ENCODE measurements at regions not wholly inside any gene's neighbourhood (a gene's known extent, or its start where the extent isn't known, plus 50 kb on each side); places are given as distances from the start of the nearest gene placed in this dataset.

DNA sequence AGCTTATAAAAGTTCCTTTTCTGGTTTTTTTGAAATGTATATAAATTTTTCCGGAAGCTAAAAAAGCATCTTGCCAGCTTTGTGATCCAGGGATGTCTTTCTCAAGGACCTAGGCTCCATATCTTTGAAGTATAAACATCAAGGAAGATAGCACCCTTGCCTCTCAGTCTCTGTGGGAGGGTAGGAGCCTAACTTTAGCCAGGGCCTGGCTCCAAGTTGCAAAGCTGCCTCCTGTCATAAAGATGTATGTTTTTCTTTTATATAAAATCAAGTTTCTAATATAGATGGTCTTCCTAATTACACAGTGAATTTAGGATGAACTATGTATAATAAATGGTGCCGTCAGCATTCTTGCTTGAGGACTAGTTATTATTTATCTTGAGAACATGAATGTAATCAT lies 612.6 kb upstream of the USP15 start:
- DNase-seq (ENCODE audit: low spot score): no peak
- Mint-ChIP-seq H3K27me3 (ENCODE audit: unreplicated experiment) (no peaks in the 10 kb centered on the region), H3K27ac (ENCODE audit: unreplicated experiment) (no peak overlapping the region), H3K9me3 (ENCODE audit: unreplicated experiment) (no peaks in the 10 kb centered on the region), H3K36me3 (ENCODE audit: low read depth, unreplicated experiment) (no peaks in the 10 kb centered on the region), H3K4me3 (ENCODE audit: unreplicated experiment) (no peak overlapping the region), H3K4me1 (ENCODE audit: unreplicated experiment) (no peaks in the 10 kb centered on the region)
- no peak for TF ChIP-seq CTCF (IDR thresholded peaks at IDR 0.05; ENCODE audit: unreplicated experiment)

GRCh38 chr12:61652265-61652664 lies 607.9 kb upstream of the USP15 start:
- H3K9me3 Mint-ChIP-seq (ENCODE audit: unreplicated experiment): no peaks in the 10 kb centered on the region

DNA sequence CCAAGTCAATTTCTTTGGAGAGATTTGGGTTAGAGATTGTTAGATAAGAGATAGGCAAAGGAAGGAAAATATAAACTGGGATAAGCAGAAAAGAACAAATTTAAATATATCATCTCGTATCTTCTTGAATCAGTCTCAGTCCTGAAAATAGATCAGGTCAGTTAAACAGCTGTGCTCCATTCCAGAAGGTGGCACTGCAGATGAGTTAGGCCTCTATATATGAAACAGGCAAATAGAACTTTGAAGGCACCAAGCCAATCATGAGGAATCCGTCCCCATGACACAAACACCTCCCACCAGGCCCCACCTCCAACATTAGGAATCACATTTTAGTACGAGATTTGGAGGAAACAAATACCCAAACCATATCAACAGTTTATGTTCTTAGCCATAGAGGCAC lies 605.5 kb upstream of the USP15 start:
- H3K4me3 Mint-ChIP-seq (ENCODE audit: unreplicated experiment): no peak overlapping the region
- H3K27ac Mint-ChIP-seq (ENCODE audit: unreplicated experiment): no peak overlapping the region

More at GRCh38 chr12:61652265-61652664, 607.9 kb upstream of the USP15 start:
- no peaks in the 10 kb centered on the region for H3K36me3 Mint-ChIP-seq (ENCODE audit: low read depth, unreplicated experiment)
- no peak overlapping the region for H3K4me3 Mint-ChIP-seq (ENCODE audit: unreplicated experiment)
- H3K27me3 Mint-ChIP-seq (ENCODE audit: unreplicated experiment): no peaks in the 10 kb centered on the region
- no peak for TF ChIP-seq CTCF (IDR thresholded peaks at IDR 0.05; ENCODE audit: unreplicated experiment)
- H3K27ac Mint-ChIP-seq (ENCODE audit: unreplicated experiment): no peak overlapping the region
- no peak for DNase-seq (ENCODE audit: low spot score)
- H3K4me1 Mint-ChIP-seq (ENCODE audit: unreplicated experiment): no peaks in the 10 kb centered on the region

GRCh38 chr12:61655241-61655640 lies 605.0 kb upstream of the USP15 start:
- Mint-ChIP-seq H3K36me3 (ENCODE audit: low read depth, unreplicated experiment) (no peaks in the 10 kb centered on the region), H3K9me3 (ENCODE audit: unreplicated experiment) (no peaks in the 10 kb centered on the region), H3K27ac (ENCODE audit: unreplicated experiment) (no peak overlapping the region), H3K4me1 (ENCODE audit: unreplicated experiment) (no peaks in the 10 kb centered on the region), H3K27me3 (ENCODE audit: unreplicated experiment) (no peaks in the 10 kb centered on the region), H3K4me3 (ENCODE audit: unreplicated experiment) (no peak overlapping the region)
- DNase-seq (ENCODE audit: low spot score): no peak
- no peak for TF ChIP-seq CTCF (IDR thresholded peaks at IDR 0.05; ENCODE audit: unreplicated experiment)

More for the DNA sequence above, 605.5 kb upstream of the USP15 start:
- no peak for TF ChIP-seq CTCF (IDR thresholded peaks at IDR 0.05; ENCODE audit: unreplicated experiment)
- Mint-ChIP-seq H3K27me3 (ENCODE audit: unreplicated experiment) (no peaks in the 10 kb centered on the region), H3K36me3 (ENCODE audit: low read depth, unreplicated experiment) (no peaks in the 10 kb centered on the region), H3K4me1 (ENCODE audit: unreplicated experiment) (no peaks in the 10 kb centered on the region), H3K9me3 (ENCODE audit: unreplicated experiment) (no peaks in the 10 kb centered on the region)
- DNase-seq (ENCODE audit: low spot score): no peak

DNA sequence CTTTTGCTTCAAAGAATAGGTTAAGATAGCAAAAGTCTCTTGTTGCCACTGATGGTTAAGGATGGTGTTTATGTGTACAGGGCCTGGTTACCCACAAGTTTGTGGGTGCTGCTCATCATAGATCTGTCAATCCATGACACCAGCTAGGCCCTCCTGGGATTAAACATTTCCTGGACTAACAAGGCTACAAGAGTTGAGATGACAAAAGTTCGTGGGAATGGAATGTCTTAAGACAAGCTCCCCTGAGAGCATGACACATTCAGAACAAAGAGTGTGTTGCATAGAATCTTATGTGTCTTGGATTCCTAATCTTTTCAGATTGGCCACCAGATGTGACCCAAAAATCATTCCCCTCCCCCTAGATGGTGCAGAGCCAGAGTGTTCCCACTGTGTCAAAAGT lies 592.5 kb upstream of the USP15 start:
- H3K27ac Mint-ChIP-seq (ENCODE audit: unreplicated experiment): no peak overlapping the region
- TF ChIP-seq CTCF (IDR thresholded peaks at IDR 0.05; ENCODE audit: unreplicated experiment): no peak
- H3K27me3 Mint-ChIP-seq (ENCODE audit: unreplicated experiment): peaks cover 2% of the 10 kb centered on the region
- H3K9me3 Mint-ChIP-seq (ENCODE audit: unreplicated experiment): peaks cover 7% of the 10 kb centered on the region
- no peak overlapping the region for H3K4me3 Mint-ChIP-seq (ENCODE audit: unreplicated experiment)
- no peaks in the 10 kb centered on the region for H3K4me1 Mint-ChIP-seq (ENCODE audit: unreplicated experiment)
- DNase-seq (ENCODE audit: low spot score): no peak
- H3K36me3 Mint-ChIP-seq (ENCODE audit: low read depth, unreplicated experiment): peaks cover 11% of the 10 kb centered on the region

All from endothelial cell (in vitro differentiated cells).